ENCODE measurements at regions not wholly inside any gene's neighbourhood (a gene's known extent, or its start where the extent isn't known, plus 50 kb on each side); places are given as distances from the start of the nearest gene placed in this dataset.

GRCh38 chr15:85329561-85330422, 50.6 kb upstream of the AKAP13 start (continued):
- TF ChIP-seq LARP7 (IDR thresholded peaks at IDR 0.05): no peak
- TF ChIP-seq CREB1 (IDR thresholded peaks at IDR 0.05; ENCODE audit: low read depth): peak; percentile 47; the same call in 1 of the 2 replicates
- TF ChIP-seq MTA3 (IDR thresholded peaks at IDR 0.05; ENCODE audit: borderline replicate concordance, low read length): peak; percentile 85
- TF ChIP-seq USF2 (IDR thresholded peaks at IDR 0.05; ENCODE audit: borderline replicate concordance, low read depth, low read length): peak; percentile 16; the same call in 1 of the 2 replicates
- TF ChIP-seq SMARCA5 (IDR thresholded peaks at IDR 0.05): no peak
- peak in 1 of 2 experiments; percentile 87; a peak in 2 of 4 replicates for TF ChIP-seq ETV6 (conservative IDR thresholded peaks at IDR 0.05 in 1 of 2, IDR thresholded peaks at IDR 0.05 in 1 of 2; ENCODE audit: borderline replicate concordance in 1 of 2, low read depth in 1 of 2)
- peak; percentile 49 for TF ChIP-seq ATF7 (IDR thresholded peaks at IDR 0.05; ENCODE audit: low read depth)
- TF ChIP-seq HDAC2 (IDR thresholded peaks at IDR 0.05): 0 out of 2 replicates have a peak, but pooled peaks have one; percentile 48
- peak; percentile 59; the same call in 1 of the 2 replicates for TF ChIP-seq NBN (IDR thresholded peaks at IDR 0.05)
- TF ChIP-seq BHLHE40 (IDR thresholded peaks at IDR 0.05; ENCODE audit: borderline replicate concordance in 1 of 2, low read depth in 2 of 2, low read length in 1 of 2): peak; percentile 81 to 88
- TF ChIP-seq PAX5 (IDR thresholded peaks at IDR 0.05; ENCODE audit: borderline replicate concordance, low read depth, low read length): peak; percentile 68; the same call in 1 of the 2 replicates
- TF ChIP-seq SPI1 (IDR thresholded peaks at IDR 0.05; ENCODE audit: borderline replicate concordance, insufficient read depth, low read depth, low read length): peak; percentile 98
- TF ChIP-seq ZBTB33 (IDR thresholded peaks at IDR 0.05): no peak
- TF ChIP-seq BMI1 (IDR thresholded peaks at IDR 0.05; ENCODE audit: borderline replicate concordance): 0 out of 2 replicates have a peak, but pooled peaks have one; percentile 14
- TF ChIP-seq SMAD5 (IDR thresholded peaks at IDR 0.05; ENCODE audit: low read depth): 0 out of 2 replicates have a peak, but pooled peaks have one; percentile 29
- TF ChIP-seq TARDBP (IDR thresholded peaks at IDR 0.05; ENCODE audit: borderline replicate concordance): 0 out of 2 replicates have a peak, but pooled peaks have one; percentile 50
- no peak for TF ChIP-seq NKRF (conservative IDR thresholded peaks at IDR 0.05)
- TF ChIP-seq IRF4 (IDR thresholded peaks at IDR 0.05; ENCODE audit: low read depth, low read length): peak; percentile 91
- peak; percentile 63; the same call in 1 of the 2 replicates for TF ChIP-seq ZBED1 (IDR thresholded peaks at IDR 0.05; ENCODE audit: borderline replicate concordance)
- peak; percentile 59 for TF ChIP-seq MEF2B (IDR thresholded peaks at IDR 0.05; ENCODE audit: partially characterized antibody, poor library complexity, severe bottlenecking)
- no peak for TF ChIP-seq NR2C2 (IDR thresholded peaks at IDR 0.05; ENCODE audit: borderline replicate concordance, control insufficient read depth, insufficient read length, low read depth)
- TF ChIP-seq ASH2L (IDR thresholded peaks at IDR 0.05; ENCODE audit: borderline replicate concordance, low read depth): peak; percentile 73; the same call in 1 of the 2 replicates
- TF ChIP-seq RELB (IDR thresholded peaks at IDR 0.05; ENCODE audit: low read depth): peak; percentile 50; the same call in 1 of the 2 replicates
- TF ChIP-seq SP1 (IDR thresholded peaks at IDR 0.05; ENCODE audit: low read depth, low read length): peak; percentile 16

Measured in GM12878 (cell line).